ENCODE measurements at regions not wholly inside any gene's neighbourhood (a gene's known extent, or its start where the extent isn't known, plus 50 kb on each side); places are given as distances from the start of the nearest gene placed in this dataset.

DNA sequence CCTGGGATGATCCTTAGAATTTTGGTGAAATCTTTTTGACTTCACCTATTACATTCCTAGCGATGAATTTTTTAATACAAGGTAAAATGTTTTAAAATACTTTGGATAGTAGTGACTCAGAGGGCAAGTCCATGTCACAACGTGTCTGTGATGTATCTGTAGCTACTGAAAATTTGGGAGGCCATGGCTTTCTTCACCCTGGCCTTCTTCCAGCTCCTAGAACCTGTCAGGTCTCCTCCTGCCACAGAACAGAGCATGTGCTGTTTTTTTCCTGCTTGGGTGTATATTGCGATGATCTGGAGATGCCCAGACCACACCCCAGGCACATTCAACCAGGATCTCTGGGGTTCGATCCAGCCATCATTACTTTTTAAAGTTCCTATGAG lies 194.4 kb downstream of the BTBD3 start:
- intact Hi-C loops (cut with micrococcal nuclease): no loop called here
- Histone ChIP-seq H3K4me3 (replicated peaks in 1 of 3; ENCODE audit: low read depth in 2 of 3, low read length in 3 of 3) (no peak overlapping the region), H3K4me2 (replicated peaks; ENCODE audit: extremely low read depth, low read length, poor library complexity, severe bottlenecking) (no peak overlapping the region), H3K27ac (ENCODE audit: low read depth in 1 of 2, low read length in 2 of 2) (no peak overlapping the region), H3K27me3 (ENCODE audit: control insufficient read depth in 2 of 2, insufficient read depth in 2 of 2, low read length in 2 of 2) (no peaks in the 10 kb centered on the region), H2AFZ (ENCODE audit: insufficient read depth, low read depth, low read length, poor library complexity, severe bottlenecking) (no peak overlapping the region), H3K79me2 (ENCODE audit: insufficient read depth, low read length) (no peaks in the 10 kb centered on the region), H3K36me3 (replicated peaks in 1 of 2; ENCODE audit: control insufficient read depth in 1 of 2, insufficient read depth in 2 of 2, low read length in 2 of 2) (no peaks in the 10 kb centered on the region), H3K9ac (ENCODE audit: insufficient read depth, low read length, poor library complexity, severe bottlenecking) (no peak overlapping the region), H3K9me3 (replicated peaks in 1 of 2; ENCODE audit: control insufficient read depth in 1 of 2, insufficient read depth in 1 of 2, low read length in 2 of 2) (peaks cover 0 to 4% of the 10 kb centered on the region in 2 donors), H4K20me1 (ENCODE audit: insufficient read depth, low read length) (no peaks in the 10 kb centered on the region), H3K4me1 (ENCODE audit: control insufficient read depth in 1 of 2, insufficient read depth in 2 of 2, low read length in 2 of 2) (no peaks in the 10 kb centered on the region)
- Mint-ChIP-seq H3K36me3 (no peaks in the 10 kb centered on the region), H3K4me3 (no peak overlapping the region), H3K4me1 (peaks cover 2% of the 10 kb centered on the region), H3K27me3 (ENCODE audit: low read depth in 3 of 3) (peaks cover 0 to 3% (median 0%) of the 10 kb centered on the region in 3 donors), H3K9me3 (peaks cover 0 to 6% (median 2%) of the 10 kb centered on the region in 7 donors), H3K27ac (no peak overlapping the region)
- DNase-seq: no peak
- WGBS (ENCODE audit: insufficient coverage): 100% methylated on average over 2 of the region's 4 CpGs
- TF ChIP-seq, protein P1, sequence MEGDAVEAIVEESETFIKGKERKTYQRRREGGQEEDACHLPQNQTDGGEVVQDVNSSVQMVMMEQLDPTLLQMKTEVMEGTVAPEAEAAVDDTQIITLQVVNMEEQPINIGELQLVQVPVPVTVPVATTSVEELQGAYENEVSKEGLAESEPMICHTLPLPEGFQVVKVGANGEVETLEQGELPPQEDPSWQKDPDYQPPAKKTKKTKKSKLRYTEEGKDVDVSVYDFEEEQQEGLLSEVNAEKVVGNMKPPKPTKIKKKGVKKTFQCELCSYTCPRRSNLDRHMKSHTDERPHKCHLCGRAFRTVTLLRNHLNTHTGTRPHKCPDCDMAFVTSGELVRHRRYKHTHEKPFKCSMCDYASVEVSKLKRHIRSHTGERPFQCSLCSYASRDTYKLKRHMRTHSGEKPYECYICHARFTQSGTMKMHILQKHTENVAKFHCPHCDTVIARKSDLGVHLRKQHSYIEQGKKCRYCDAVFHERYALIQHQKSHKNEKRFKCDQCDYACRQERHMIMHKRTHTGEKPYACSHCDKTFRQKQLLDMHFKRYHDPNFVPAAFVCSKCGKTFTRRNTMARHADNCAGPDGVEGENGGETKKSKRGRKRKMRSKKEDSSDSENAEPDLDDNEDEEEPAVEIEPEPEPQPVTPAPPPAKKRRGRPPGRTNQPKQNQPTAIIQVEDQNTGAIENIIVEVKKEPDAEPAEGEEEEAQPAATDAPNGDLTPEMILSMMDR (IDR thresholded peaks at IDR 0.05): no peak

DNA sequence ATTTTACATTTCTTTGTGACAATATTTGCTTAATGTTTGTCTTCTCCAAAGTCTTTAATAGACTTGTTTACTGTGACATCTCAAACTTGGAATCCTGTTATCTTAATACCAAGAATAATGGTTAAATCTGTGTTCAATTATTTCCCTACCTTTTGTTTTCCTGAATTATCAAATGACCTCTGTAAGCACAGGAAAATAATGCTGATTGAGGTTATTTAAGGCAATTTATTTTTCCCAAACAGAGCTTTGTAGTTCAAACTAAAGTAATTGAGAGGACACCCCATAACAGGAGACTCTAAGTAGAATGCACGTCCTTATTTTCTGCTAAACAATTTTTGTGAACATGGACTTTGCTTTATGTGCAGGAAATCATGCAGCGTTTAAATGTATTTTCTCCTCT lies 195.0 kb downstream of the BTBD3 start:
- no peaks in the 10 kb centered on the region for H4K20me1 ChIP-seq (ENCODE audit: insufficient read depth, low read length)
- Mint-ChIP-seq H3K9me3 (peaks cover 0 to 2% (median 0%) of the 10 kb centered on the region in 7 donors), H3K27ac (no peak overlapping the region), H3K36me3 (no peaks in the 10 kb centered on the region), H3K4me1 (peaks cover 2% of the 10 kb centered on the region), H3K4me3 (no peak overlapping the region), H3K27me3 (ENCODE audit: low read depth in 3 of 3) (peaks cover 0 to 3% (median 0%) of the 10 kb centered on the region in 3 donors)
- H3K27ac ChIP-seq (ENCODE audit: low read depth in 1 of 2, low read length in 2 of 2): no peak overlapping the region
- H3K9me3 ChIP-seq (replicated peaks in 1 of 2; ENCODE audit: control insufficient read depth in 1 of 2, insufficient read depth in 1 of 2, low read length in 2 of 2): no peaks in the 10 kb centered on the region
- no peaks in the 10 kb centered on the region for H3K36me3 ChIP-seq (replicated peaks in 1 of 2; ENCODE audit: control insufficient read depth in 1 of 2, insufficient read depth in 2 of 2, low read length in 2 of 2)
- WGBS (ENCODE audit: insufficient coverage): no CpG with 5 or more reads among the region's 2 CpGs
- no peak for DNase-seq
- no peak overlapping the region for H2AFZ ChIP-seq (ENCODE audit: insufficient read depth, low read depth, low read length, poor library complexity, severe bottlenecking)
- no peak overlapping the region for H3K9ac ChIP-seq (ENCODE audit: insufficient read depth, low read length, poor library complexity, severe bottlenecking)
- H3K4me1 ChIP-seq (ENCODE audit: control insufficient read depth in 1 of 2, insufficient read depth in 2 of 2, low read length in 2 of 2): no peaks in the 10 kb centered on the region
- H3K79me2 ChIP-seq (ENCODE audit: insufficient read depth, low read length): no peaks in the 10 kb centered on the region
- intact Hi-C loops (cut with micrococcal nuclease): no loop called here
- TF ChIP-seq, protein P1 (IDR thresholded peaks at IDR 0.05): no peak
- no peak overlapping the region for H3K4me2 ChIP-seq (replicated peaks; ENCODE audit: extremely low read depth, low read length, poor library complexity, severe bottlenecking)
- no peak overlapping the region for H3K4me3 ChIP-seq (replicated peaks in 1 of 3; ENCODE audit: low read depth in 2 of 3, low read length in 3 of 3)
- no peaks in the 10 kb centered on the region for H3K27me3 ChIP-seq (ENCODE audit: control insufficient read depth in 2 of 2, insufficient read depth in 2 of 2, low read length in 2 of 2)

All from CD14-positive monocyte (primary cell).